Keratinocyte (primary cell): ENCODE measurements at regions not wholly inside any gene's neighbourhood (a gene's known extent, or its start where the extent isn't known, plus 50 kb on each side); places are given as distances from the start of the nearest gene placed in this dataset.
"Not testable (repeated sequence)": the region's sequence is repeated elsewhere in the genome, so short reads cannot be mapped to it uniquely, and the experiment has no call there.

ENCODE experiments used
- DNase-seq: peaks from one replicate; pipeline ENCODE4 v3.0.0-alpha.2; 2011; ENCODE audit warnings: low read depth, missing footprints, low spot score
- FAIRE-seq: peaks from 2 replicates; lab custom pipeline; 2011; peaks lifted over from hg19 to GRCh38; lab: Jason Lieb, UNC
- H2AFZ ChIP-seq: 2 replicates; pipeline ENCODE4 v1.6.0; 2012; ENCODE audit warnings: low read length, control low read depth, inconsistent platforms; ENCODE audit not compliant: control insufficient read depth
- H3K27ac ChIP-seq: 2 replicates; pipeline ENCODE4 v1.5.1; 2011; ENCODE audit warnings: low read length; ENCODE audit not compliant: control insufficient read depth, insufficient read depth
- H3K27me3 ChIP-seq: 3 replicates; pipeline ENCODE4 v1.6.0; 2011; ENCODE audit warnings: low read length; ENCODE audit not compliant: control insufficient read depth, insufficient read depth; ENCODE audit errors: extremely low read depth
- H3K36me3 ChIP-seq, 2 experiments: 2 replicates in 1 of 2; 3 replicates in 1 of 2; pipeline ENCODE4 v1.5.1; 2011; ENCODE audit warnings: low read length in 2 of 2, mild to moderate bottlenecking in 1 of 2; ENCODE audit not compliant: control insufficient read depth in 2 of 2, insufficient read depth in 2 of 2; ENCODE audit errors: extremely low read depth in 1 of 2
- H3K4me1 ChIP-seq: 3 replicates; pipeline ENCODE4 v1.5.1; 2011; ENCODE audit warnings: low read length; ENCODE audit not compliant: control insufficient read depth, insufficient read depth; ENCODE audit errors: extremely low read depth
- H3K4me2 ChIP-seq: 3 replicates; pipeline ENCODE4 v1.6.0; 2011; ENCODE audit warnings: low read depth, low read length; ENCODE audit not compliant: control insufficient read depth, insufficient read depth; ENCODE audit errors: extremely low read depth
- H3K4me3 ChIP-seq, 3 experiments: fragments of 200-600 bp in 1 of 3; sonication (generic) in 1 of 3; 2 replicates in 2 of 3; 3 replicates in 1 of 3; pipeline ENCODE4 v1.5.1; 2011 to 2016; ENCODE audit warnings: low read length in 3 of 3, mild to moderate bottlenecking in 3 of 3, control low read depth in 2 of 3, inconsistent platforms in 1 of 3, low read depth in 1 of 3, mixed read lengths in 1 of 3, mixed run types in 1 of 3, moderate library complexity in 1 of 3; ENCODE audit not compliant: control insufficient read depth in 2 of 3, insufficient read depth in 2 of 3; ENCODE audit errors: extremely low read depth in 1 of 3
- H3K79me2 ChIP-seq: 2 replicates; pipeline ENCODE4 v1.6.0; 2012; ENCODE audit warnings: low read length; ENCODE audit not compliant: control insufficient read depth, insufficient read depth
- H3K9ac ChIP-seq: 3 replicates; pipeline ENCODE4 v1.6.0; 2011; ENCODE audit warnings: low read length; ENCODE audit not compliant: control insufficient read depth, insufficient read depth; ENCODE audit errors: extremely low read depth
- H3K9me1 ChIP-seq: 3 replicates; pipeline ENCODE4 v1.6.0; 2011; ENCODE audit warnings: low read length; ENCODE audit not compliant: control insufficient read depth, insufficient read depth; ENCODE audit errors: extremely low read depth
- H3K9me3 ChIP-seq: 2 replicates; pipeline ENCODE4 v1.5.1; 2012; ENCODE audit warnings: low read depth, low read length; ENCODE audit not compliant: control insufficient read depth
- H4K20me1 ChIP-seq: 3 replicates; pipeline ENCODE4 v1.6.0; 2011; ENCODE audit warnings: low read length; ENCODE audit not compliant: control insufficient read depth, insufficient read depth; ENCODE audit errors: extremely low read depth
- CTCF ChIP-seq, 3 experiments: IDR thresholded peaks in 1 of 3; conservative IDR thresholded peaks in 1 of 3; optimal IDR thresholded peaks in 1 of 3; 2 replicates in 2 of 3; 3 replicates in 1 of 3; pipeline versions ENCODE3 to v1.5.1; 2011; ENCODE audit warnings: low read length in 3 of 3, mild to moderate bottlenecking in 3 of 3, moderate library complexity in 2 of 3, control low read depth in 1 of 3, inconsistent platforms in 1 of 3; ENCODE audit not compliant: insufficient read depth in 2 of 3; ENCODE audit errors: extremely low read depth in 1 of 3
- EZH2 ChIP-seq: IDR thresholded peaks from one replicate; pipeline ENCODE4 v1.6.1; 2012; ENCODE audit warnings: inconsistent platforms, mild to moderate bottlenecking, low read length, moderate library complexity
- dilution Hi-C: fragments of 300-500 bp; cut with MboI; formaldehyde crosslinking; loops from one replicate; pipeline ENCODE4 v1.7.0; 2020; ENCODE audit warnings: low sequenced_read_pairs; ENCODE audit not compliant: extremely low pct_ligation_motif_present

GRCh38 chr15:53122818-53123217, 332.7 kb upstream of the ONECUT1 start:
- Histone ChIP-seq H3K4me2 (no peak overlapping the region), H2AFZ (no peak overlapping the region), H3K9me3 (no peaks in the 10 kb centered on the region), H3K36me3 (no peaks in the 10 kb centered on the region), H4K20me1 (no peaks in the 10 kb centered on the region), H3K27me3 (no peaks in the 10 kb centered on the region), H3K27ac (no peak overlapping the region), H3K4me3 (no peak overlapping the region), H3K79me2 (no peaks in the 10 kb centered on the region), H3K4me1 (no peaks in the 10 kb centered on the region), H3K9me1 (no peaks in the 10 kb centered on the region), H3K9ac (no peak overlapping the region)
- dilution Hi-C loops, result no loop called here
- TF ChIP-seq EZH2 (no peak), CTCF (optimal IDR thresholded peaks at IDR 0.05 in 1 of 3, IDR thresholded peaks at IDR 0.05 in 1 of 3, conservative IDR thresholded peaks at IDR 0.05 in 1 of 3; ENCODE audit: extremely low read depth in 1 of 3, insufficient read depth in 2 of 3, low read length in 3 of 3) (no peak)
- DNase-seq (no peak), FAIRE-seq (no peak)

GRCh38 chr15:53116915-53117314, 326.8 kb upstream of the ONECUT1 start:
- H3K27me3 ChIP-seq, FAIRE-seq, H2AFZ ChIP-seq, dilution Hi-C loops, H3K9me1 ChIP-seq, H3K9me3 ChIP-seq, H4K20me1 ChIP-seq, H3K4me2 ChIP-seq, H3K9ac ChIP-seq, H3K4me1 ChIP-seq, H3K36me3 ChIP-seq, H3K27ac ChIP-seq, DNase-seq, H3K79me2 ChIP-seq, H3K4me3 ChIP-seq: not testable (repeated sequence)

- H3K4me1 ChIP-seq, result no peaks in the 10 kb centered on the region
- FAIRE-seq (no peak), DNase-seq (no peak)
- no peak overlapping the region for H3K4me2 ChIP-seq
- no peaks in the 10 kb centered on the region for H3K27me3 ChIP-seq
- H2AFZ ChIP-seq, result no peak overlapping the region
- no peak overlapping the region for H3K4me3 ChIP-seq
- H3K27ac ChIP-seq, result no peak overlapping the region
- H3K9ac ChIP-seq, result no peak overlapping the region
- H3K36me3 ChIP-seq, result no peaks in the 10 kb centered on the region
- H3K9me3 ChIP-seq, result no peaks in the 10 kb centered on the region
- no peaks in the 10 kb centered on the region for H4K20me1 ChIP-seq
- dilution Hi-C loops, result no loop called here
- no peaks in the 10 kb centered on the region for H3K79me2 ChIP-seq
- TF ChIP-seq CTCF (optimal IDR thresholded peaks at IDR 0.05 in 1 of 3, IDR thresholded peaks at IDR 0.05 in 1 of 3, conservative IDR thresholded peaks at IDR 0.05 in 1 of 3; ENCODE audit: extremely low read depth in 1 of 3, insufficient read depth in 2 of 3, low read length in 3 of 3), result no peak
- no peak for TF ChIP-seq EZH2
- H3K9me1 ChIP-seq, result no peaks in the 10 kb centered on the region
Observed at GRCh38 chr15:53116169-53116568, 326.0 kb upstream of the ONECUT1 start.
